ENCODE measurements at regions not wholly inside any gene's neighbourhood (a gene's known extent, or its start where the extent isn't known, plus 50 kb on each side); places are given as distances from the start of the nearest gene placed in this dataset.

DNA sequence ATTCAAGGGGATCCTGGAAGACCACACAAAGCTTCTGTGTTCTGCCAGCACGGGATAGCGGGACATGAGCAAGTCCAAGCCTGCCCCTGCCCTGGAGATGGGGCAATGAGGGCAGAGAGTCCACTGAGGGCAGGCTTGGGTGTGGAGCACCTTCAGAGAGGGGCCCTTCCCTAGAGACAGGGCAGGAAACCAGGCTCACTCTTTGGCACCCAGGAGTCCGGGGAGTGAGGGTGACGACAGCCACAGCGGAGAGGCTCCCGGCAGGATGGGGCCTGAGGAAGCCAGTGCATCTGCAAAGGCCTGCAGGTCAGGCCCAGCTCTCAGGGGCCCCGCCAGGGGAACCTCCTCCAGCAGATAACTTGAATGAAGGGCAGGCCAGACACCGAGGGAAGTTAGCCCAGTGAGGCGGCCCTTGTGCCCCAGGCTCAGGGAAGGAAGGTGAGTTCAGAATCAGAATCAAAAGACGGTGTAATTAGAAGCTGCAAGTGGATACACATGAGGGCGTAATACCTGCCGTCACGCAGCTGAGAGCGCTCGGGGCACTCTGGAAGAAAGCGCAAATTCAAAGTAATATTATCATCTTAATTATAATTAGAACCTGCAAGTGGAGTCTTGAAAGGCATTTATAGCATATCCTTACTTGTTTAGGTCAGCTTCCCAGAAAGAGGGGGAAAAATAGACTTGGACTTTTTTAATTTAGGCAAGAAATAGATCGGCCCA lies 142.6 kb upstream of the LGALSL start:
- no peak for TF ChIP-seq TAF1 (IDR thresholded peaks at IDR 0.05; ENCODE audit: low read depth, low read length)
- TF ChIP-seq POLR2A (IDR thresholded peaks at IDR 0.05; ENCODE audit: low read depth, low read length): no peak
- no peak for TF ChIP-seq POLR2AphosphoS5 (IDR thresholded peaks at IDR 0.05; ENCODE audit: low read depth, low read length)
- no peak for TF ChIP-seq SPI1 (IDR thresholded peaks at IDR 0.05; ENCODE audit: low read depth, low read length)
- no peak for TF ChIP-seq PAX5 (IDR thresholded peaks at IDR 0.05; ENCODE audit: insufficient read depth, low read length, severe bottlenecking)
- no peak for TF ChIP-seq POU2F2 (IDR thresholded peaks at IDR 0.05; ENCODE audit: low read depth, low read length)
